ENCODE measurements at regions not wholly inside any gene's neighbourhood (a gene's known extent, or its start where the extent isn't known, plus 50 kb on each side); places are given as distances from the start of the nearest gene placed in this dataset.

- TF ChIP-seq CTCF (IDR thresholded peaks at IDR 0.05) (no peak), POLR2AphosphoS5 (IDR thresholded peaks at IDR 0.05) (no peak)
Observed at GRCh38 chr2:121839584-121839983, 84.1 kb downstream of the TSN start.
